Spinal cord (tissue), 9 donors: ENCODE measurements at regions not wholly inside any gene's neighbourhood (a gene's known extent, or its start where the extent isn't known, plus 50 kb on each side); places are given as distances from the start of the nearest gene placed in this dataset.
"Not testable (repeated sequence)": the region's sequence is repeated elsewhere in the genome, so short reads cannot be mapped to it uniquely, and the experiment has no call there.

Experiments used
- DNase-seq, 6 donors: peaks; one replicate each; pipeline versions ENCODE4 v3.0.0 to v3.0.0-alpha.2; 2013 to 2015; ENCODE audit warnings: low spot score in 6 of 6, low read depth in 4 of 6
- H3K27ac ChIP-seq: one replicate; pipeline ENCODE4 v1.5.1; 2013; ENCODE audit warnings: low read depth, low read length, control low read depth
- H3K27me3 ChIP-seq: one replicate; pipeline ENCODE4 v1.6.1; 2013; ENCODE audit warnings: low read length; ENCODE audit not compliant: control insufficient read depth, insufficient read depth
- H3K36me3 ChIP-seq: one replicate; pipeline ENCODE4 v1.6.1; 2013; ENCODE audit warnings: low read length; ENCODE audit not compliant: control insufficient read depth, insufficient read depth
- H3K4me1 ChIP-seq: one replicate; pipeline ENCODE4 v1.6.1; 2013; ENCODE audit warnings: low read length; ENCODE audit not compliant: control insufficient read depth, insufficient read depth
- H3K4me3 ChIP-seq: one replicate; pipeline ENCODE4 v1.5.1; 2013; ENCODE audit warnings: low read depth, low read length, control low read depth
- H3K9me3 ChIP-seq: one replicate; pipeline ENCODE4 v1.6.1; 2013; ENCODE audit warnings: low read length; ENCODE audit not compliant: control insufficient read depth, insufficient read depth
- WGBS: methylation state at CpG from one replicate; pipeline ENCODE4 v1.1.5; 2013; ENCODE audit warnings: missing lambda C conversion rate; ENCODE audit not compliant: insufficient coverage; 5-methylcytosine and 5-hydroxymethylcytosine counted together
- donor health status: healthy.

DNA sequence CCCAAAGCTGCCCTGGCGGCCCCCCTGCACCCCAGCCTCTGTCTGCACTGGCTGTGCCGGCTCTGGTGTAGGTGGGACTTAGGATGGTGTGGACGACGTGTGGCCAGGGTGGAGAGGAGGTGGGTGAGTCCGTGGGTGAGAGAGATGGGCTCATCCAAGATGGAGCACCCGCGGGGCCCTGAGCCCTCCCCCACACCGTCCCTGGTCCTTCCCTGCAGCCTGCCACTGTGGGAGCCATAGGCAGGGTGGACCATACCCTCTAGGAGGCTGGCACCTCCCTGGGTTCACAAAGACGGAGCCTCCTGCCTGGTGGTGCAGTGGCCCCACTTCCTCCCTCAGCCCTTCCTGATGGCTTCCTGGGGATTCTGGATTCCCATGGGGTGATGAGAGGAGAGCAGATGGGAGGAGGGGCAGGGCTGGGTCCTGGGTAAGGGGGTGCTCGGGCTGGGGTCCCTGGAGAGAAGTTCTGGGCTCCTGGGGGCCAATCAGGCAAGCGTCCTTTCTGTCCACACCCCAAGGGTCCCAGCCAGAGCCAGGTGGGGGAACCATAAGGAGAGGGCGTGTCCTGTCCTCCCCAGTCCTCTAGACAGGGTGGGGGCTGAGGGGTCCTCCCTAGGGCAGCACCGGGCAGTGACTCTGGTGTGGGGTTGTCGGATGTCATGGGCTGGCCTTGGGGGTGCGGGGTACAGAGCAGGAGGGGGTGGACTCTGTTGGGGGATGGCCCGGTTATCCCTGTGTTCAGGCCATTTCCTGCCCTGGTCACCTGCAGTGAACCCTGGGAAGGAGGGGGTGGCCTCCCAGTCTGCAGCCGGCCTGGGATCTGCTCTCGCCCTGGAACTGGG, 384.8 kb downstream of the TMEM121 start:
- Histone ChIP-seq H3K36me3 (no peaks in the 10 kb centered on the region), H3K4me3 (no peak overlapping the region), H3K9me3 (peaks cover 3% of the 10 kb centered on the region), H3K4me1 (no peaks in the 10 kb centered on the region), H3K27ac (no peak overlapping the region), H3K27me3 (no peaks in the 10 kb centered on the region)
- 84% methylated on average over 9 of the region's 18 CpGs for WGBS
- DNase-seq = no peak

DNA sequence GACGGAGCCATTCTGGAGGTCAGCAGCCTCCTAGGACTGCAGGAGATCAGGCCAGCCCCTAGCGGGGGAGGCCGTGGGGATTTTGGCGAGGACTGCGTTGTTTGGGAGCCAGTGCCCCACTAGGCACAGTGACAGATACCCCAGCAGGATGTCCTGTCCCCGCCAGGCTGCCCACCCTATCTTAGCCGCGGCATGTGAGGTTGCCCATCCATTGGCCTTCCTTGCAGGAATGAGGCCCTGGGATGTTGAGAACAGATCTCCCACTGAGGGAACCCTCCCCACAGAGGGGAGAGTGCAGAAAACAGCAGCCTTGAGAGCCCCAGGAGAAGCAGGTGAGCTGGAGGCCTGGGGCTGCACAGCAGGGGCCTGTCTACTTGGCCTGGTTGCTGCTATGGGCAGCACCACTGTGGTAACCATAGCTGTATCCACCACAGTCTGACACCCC, 385.5 kb downstream of the TMEM121 start:
- H3K4me1 ChIP-seq, H3K27me3 ChIP-seq, DNase-seq, H3K27ac ChIP-seq, H3K36me3 ChIP-seq, H3K4me3 ChIP-seq, H3K9me3 ChIP-seq: not testable (repeated sequence)
- WGBS = 81% methylated on average over 8 of the region's 8 CpGs

DNA sequence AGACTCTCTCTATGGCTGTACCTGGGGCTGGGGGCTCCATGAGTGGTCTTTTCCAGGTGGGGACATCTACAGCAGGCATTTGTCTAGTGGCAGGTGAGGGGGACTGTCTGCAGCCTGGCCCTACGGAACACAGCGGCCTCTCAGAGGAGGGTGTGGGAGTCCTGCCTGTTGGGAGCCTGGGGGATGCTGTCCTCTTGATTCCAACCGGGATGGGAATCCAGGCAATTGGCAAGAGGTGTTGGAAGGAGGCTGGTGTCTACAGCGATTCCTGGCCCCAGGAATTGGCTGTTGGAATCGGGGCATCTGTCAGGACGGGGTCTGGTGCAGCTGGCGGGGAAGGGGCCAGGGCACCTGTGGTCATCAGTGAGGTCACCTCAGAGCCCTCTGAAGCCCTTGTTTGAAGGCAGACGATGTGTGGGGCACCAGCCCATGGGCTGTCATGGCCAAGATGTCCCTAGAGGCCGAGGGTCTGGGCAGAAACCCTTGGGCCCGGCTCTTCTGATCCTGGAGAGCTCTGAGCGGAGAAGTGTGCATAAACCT, 386.3 kb downstream of the TMEM121 start:
- 65% methylated on average over 11 of the region's 11 CpGs for WGBS

DNA sequence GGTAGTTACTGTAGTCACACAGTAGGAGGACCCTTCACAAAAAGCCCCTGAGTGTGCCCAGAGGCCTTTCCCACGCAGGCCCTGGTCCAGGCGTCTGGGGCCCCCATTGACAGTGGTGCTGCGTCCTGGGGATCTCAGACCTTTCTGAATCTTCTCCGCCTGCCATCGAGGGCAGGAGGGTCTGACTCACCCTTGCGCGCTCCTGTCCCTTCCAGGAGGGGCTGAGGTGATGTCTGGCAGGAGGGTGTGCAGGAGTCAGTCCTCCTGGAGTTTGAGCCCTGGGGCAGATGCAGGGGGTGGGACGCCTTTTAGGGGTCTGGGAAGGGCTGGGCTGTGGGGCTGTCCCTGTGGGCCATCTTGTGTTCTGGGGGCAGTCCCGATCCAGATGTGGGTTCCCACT, 386.8 kb downstream of the TMEM121 start:
- H3K36me3 ChIP-seq = no peaks in the 10 kb centered on the region
- DNase-seq = no peak
- WGBS = 80% methylated on average over 9 of the region's 9 CpGs
- peaks cover 3% of the 10 kb centered on the region for H3K9me3 ChIP-seq
- no peaks in the 10 kb centered on the region for H3K4me1 ChIP-seq
- H3K4me3 ChIP-seq = no peak overlapping the region
- no peaks in the 10 kb centered on the region for H3K27me3 ChIP-seq
- no peak overlapping the region for H3K27ac ChIP-seq

More for the DNA sequence above, 386.3 kb downstream of the TMEM121 start:
- H3K4me3 ChIP-seq = no peak overlapping the region
- H3K27me3 ChIP-seq = no peaks in the 10 kb centered on the region
- H3K36me3 ChIP-seq = no peaks in the 10 kb centered on the region
- H3K9me3 ChIP-seq = peaks cover 3% of the 10 kb centered on the region
- H3K27ac ChIP-seq = no peak overlapping the region
- no peaks in the 10 kb centered on the region for H3K4me1 ChIP-seq
- no peak for DNase-seq

DNA sequence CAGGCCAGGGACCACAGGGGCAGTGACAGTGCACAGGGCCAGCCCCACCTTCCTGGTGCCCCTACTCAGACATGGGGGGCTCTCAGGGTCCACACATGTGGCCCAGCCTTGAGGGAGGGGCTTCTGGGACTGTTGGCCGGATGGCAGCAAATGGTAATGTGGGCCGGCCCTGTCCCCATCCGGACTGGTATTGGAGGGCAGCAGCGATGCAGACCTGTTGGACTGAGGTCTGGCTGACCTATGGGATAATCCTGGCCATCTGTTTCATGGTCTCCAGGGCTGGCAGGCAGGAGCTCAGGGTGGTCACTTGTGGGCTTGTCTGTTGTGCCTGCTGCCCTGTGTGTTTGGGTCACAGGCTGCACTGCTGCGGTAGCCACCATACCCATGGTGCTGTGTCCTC, 387.5 kb downstream of the TMEM121 start:
- no peaks in the 10 kb centered on the region for H3K36me3 ChIP-seq
- H3K4me3 ChIP-seq = no peak overlapping the region
- WGBS = 71% methylated on average over 5 of the region's 5 CpGs
- H3K27me3 ChIP-seq = no peaks in the 10 kb centered on the region
- no peak overlapping the region for H3K27ac ChIP-seq
- DNase-seq = no peak
- H3K4me1 ChIP-seq = no peaks in the 10 kb centered on the region
- H3K9me3 ChIP-seq = peaks cover 3% of the 10 kb centered on the region

DNA sequence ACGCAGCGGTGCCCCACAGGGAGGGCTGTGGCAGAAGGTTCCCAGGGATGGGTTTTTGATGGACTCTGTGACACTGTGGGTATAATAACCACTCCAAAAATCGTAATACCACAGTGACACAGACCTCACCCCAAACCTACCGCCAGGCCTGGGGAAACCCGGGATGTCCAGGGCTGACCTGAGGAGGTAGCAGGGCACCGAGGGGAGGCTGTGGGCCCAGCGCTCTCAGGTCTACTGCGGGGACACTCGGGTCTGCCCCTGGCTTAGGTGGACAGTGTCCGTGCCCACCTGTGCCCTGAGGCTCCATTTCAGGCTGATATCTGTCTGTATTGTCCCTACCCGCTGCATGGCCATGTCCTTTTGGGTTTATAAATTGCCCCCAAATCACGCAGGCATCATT, 387.9 kb downstream of the TMEM121 start:
- not testable (repeated sequence) for H3K4me1 ChIP-seq, DNase-seq, H3K27me3 ChIP-seq, H3K4me3 ChIP-seq, H3K36me3 ChIP-seq, H3K27ac ChIP-seq, H3K9me3 ChIP-seq
- 75% methylated on average over 8 of the region's 12 CpGs for WGBS

DNA sequence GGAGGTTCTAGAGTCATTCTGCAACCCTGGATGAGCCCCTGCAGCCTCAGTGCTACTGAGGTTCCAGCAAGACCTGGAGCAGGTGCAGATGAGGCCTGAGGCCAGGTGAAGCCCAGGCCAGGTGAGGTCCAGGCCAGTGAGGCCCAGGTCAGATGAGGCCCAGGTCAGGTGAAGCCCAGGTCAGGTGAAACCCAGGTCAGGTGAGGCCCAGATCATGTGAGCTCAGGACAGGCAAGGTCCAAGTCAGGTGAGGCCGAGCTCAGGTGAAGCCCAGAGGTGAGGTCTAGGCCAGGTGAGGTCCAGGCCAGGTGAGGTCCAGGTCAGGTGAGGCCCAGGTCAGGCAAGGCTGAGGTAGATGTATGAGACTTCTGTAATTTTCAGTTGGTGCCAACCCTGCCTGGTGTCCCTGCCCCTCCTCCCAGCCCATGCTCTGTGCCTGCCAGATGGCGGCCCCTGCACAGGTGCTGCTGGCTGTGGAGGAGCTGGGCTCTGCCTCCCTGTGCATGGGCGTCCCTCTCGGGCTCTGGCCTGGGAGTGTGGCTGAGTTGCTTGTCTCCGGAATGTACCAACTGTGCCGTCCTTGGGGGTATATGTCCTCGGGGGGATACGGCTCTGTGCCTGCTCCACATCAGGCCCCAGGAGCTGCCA, 388.5 kb downstream of the TMEM121 start:
- H3K4me1 ChIP-seq = no peaks in the 10 kb centered on the region
- H3K4me3 ChIP-seq = no peak overlapping the region
- no peak for DNase-seq
- no peaks in the 10 kb centered on the region for H3K9me3 ChIP-seq
- no peaks in the 10 kb centered on the region for H3K36me3 ChIP-seq
- H3K27me3 ChIP-seq = no peaks in the 10 kb centered on the region
- WGBS = 75% methylated on average over 6 of the region's 8 CpGs
- H3K27ac ChIP-seq = no peak overlapping the region

DNA sequence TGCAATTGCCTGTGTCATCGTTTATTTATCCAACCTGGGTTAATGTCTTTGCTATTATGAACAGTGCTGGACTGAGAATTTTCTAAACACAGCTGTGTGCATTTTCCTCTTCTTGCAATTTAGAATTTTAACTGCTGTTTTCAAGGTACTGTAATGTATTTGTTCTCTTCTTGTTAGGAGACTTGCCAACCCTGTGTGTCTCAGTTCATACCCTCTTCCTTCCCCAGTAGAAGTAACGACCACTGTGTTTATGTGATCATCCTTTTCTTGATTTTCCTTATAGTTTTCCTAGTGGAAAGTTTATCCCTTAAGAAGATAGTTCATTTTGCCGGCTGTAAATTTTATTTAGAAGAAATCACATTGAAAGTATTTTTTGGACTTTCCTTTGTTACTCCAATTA, 389.2 kb downstream of the TMEM121 start:
- DNase-seq = not testable (repeated sequence)
- no CpG with 5 or more reads among the region's 3 CpGs for WGBS

DNA sequence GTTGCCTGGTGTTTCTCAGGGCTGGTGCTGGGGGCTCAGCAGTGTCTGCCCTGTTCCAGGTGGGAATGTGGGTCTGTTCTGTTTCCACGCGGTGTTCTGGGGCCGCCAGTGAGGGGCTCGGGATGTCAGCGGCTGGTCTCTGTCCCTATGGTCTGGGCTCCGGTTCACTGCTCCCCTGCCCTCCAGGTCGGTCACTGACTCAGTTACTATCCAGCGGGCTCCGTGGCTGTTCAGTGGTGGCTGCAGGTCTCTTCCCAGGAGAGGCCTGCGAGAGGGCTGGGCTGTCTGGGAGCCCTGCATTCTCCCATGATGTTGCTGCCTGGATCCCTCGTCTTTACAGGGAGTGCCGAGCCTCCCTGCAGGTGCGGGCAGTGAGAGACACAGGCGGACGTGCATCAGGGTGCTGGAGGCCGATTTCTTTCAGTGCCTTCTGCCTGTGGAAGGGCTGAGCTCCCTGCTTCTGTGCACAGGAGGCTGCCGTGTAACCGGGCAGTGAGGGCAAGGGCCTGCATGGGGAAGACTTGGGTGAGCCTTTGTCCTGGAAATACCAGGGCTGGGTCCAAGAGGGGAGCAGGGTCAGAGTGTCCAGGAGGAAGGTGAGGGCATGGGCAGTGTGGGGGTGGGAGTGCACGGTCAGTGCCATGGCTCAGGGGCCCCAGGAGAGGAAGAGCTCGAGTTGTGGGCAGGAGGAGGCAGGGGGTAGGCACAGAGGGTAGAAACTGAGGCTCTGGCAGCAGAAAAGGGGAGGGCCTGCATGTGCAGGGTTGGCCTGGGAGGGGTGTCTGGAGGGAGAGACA, 391.0 kb downstream of the TMEM121 start:
- not testable (repeated sequence) for H3K9me3 ChIP-seq, H3K36me3 ChIP-seq

More for the DNA sequence above, 389.2 kb downstream of the TMEM121 start:
- H3K36me3 ChIP-seq, H3K9me3 ChIP-seq, H3K27me3 ChIP-seq, H3K4me1 ChIP-seq, H3K4me3 ChIP-seq, H3K27ac ChIP-seq: not testable (repeated sequence)

More for the DNA sequence above, 391.0 kb downstream of the TMEM121 start:
- not testable (repeated sequence) for H3K27me3 ChIP-seq, H3K4me3 ChIP-seq, DNase-seq, H3K27ac ChIP-seq, H3K4me1 ChIP-seq
- 82% methylated on average over 20 of the region's 20 CpGs for WGBS
